ENCODE measurements at regions not wholly inside any gene's neighbourhood (a gene's known extent, or its start where the extent isn't known, plus 50 kb on each side); places are given as distances from the start of the nearest gene placed in this dataset.

DNA sequence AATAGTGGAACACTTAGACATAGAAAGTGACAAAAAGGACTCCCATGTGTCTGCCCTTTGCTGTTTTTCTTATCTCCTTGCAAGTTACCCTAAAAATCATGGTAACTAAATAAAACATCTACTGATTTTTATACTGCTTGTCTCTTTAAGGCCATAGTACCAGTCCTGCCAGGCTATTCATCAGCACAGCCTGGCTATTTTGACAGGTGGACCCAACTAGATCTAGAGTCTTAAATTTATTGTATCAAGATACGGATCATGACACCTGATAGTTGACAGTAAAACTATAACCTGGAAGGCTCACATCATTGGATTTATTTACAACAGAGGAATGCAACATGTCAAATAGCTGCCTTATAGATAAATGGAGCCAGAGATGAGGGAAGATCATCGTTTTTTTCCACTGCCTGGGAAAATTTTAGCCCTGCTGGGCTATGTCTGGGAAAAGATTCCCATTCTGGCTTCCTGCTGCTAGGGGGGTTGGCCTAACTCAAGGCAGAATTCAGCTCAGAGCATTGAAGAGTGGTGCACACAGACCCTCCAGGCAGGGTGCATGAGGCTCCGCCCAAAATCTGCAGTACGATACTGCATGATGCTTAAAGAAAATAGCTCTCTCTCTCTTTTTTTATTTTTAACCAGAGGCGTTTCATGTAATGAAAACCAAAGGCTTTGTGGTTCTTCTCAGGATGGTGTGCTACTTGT, 292.0 kb upstream of the FZD8 start:
- TF ChIP-seq EZH2 (IDR thresholded peaks at IDR 0.05) = no peak
- TF ChIP-seq, protein P1, sequence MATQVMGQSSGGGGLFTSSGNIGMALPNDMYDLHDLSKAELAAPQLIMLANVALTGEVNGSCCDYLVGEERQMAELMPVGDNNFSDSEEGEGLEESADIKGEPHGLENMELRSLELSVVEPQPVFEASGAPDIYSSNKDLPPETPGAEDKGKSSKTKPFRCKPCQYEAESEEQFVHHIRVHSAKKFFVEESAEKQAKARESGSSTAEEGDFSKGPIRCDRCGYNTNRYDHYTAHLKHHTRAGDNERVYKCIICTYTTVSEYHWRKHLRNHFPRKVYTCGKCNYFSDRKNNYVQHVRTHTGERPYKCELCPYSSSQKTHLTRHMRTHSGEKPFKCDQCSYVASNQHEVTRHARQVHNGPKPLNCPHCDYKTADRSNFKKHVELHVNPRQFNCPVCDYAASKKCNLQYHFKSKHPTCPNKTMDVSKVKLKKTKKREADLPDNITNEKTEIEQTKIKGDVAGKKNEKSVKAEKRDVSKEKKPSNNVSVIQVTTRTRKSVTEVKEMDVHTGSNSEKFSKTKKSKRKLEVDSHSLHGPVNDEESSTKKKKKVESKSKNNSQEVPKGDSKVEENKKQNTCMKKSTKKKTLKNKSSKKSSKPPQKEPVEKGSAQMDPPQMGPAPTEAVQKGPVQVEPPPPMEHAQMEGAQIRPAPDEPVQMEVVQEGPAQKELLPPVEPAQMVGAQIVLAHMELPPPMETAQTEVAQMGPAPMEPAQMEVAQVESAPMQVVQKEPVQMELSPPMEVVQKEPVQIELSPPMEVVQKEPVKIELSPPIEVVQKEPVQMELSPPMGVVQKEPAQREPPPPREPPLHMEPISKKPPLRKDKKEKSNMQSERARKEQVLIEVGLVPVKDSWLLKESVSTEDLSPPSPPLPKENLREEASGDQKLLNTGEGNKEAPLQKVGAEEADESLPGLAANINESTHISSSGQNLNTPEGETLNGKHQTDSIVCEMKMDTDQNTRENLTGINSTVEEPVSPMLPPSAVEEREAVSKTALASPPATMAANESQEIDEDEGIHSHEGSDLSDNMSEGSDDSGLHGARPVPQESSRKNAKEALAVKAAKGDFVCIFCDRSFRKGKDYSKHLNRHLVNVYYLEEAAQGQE (IDR thresholded peaks at IDR 0.05; ENCODE audit: low read depth) = no peak
- no peak for TF ChIP-seq POLR2A (IDR thresholded peaks at IDR 0.05; ENCODE audit: borderline replicate concordance, extremely low read depth, insufficient read depth, insufficient read length)
